ENCODE measurements at regions not wholly inside any gene's neighbourhood (a gene's known extent, or its start where the extent isn't known, plus 50 kb on each side); places are given as distances from the start of the nearest gene placed in this dataset.

- no peaks in the 10 kb centered on the region for H3K9me3 ChIP-seq (ENCODE audit: low read length)
- H3F3A ChIP-seq (ENCODE audit: insufficient read depth, low read length, poor library complexity, severe bottlenecking), result no peaks in the 10 kb centered on the region
- no peaks in the 10 kb centered on the region for H3K27me3 ChIP-seq (ENCODE audit: insufficient read depth, low read depth, low read length)
- no peaks in the 10 kb centered on the region for H3K9me2 ChIP-seq (ENCODE audit: insufficient read depth, low read length)
- no peak overlapping the region for H3K4me3 ChIP-seq (ENCODE audit: low read length)
- TF ChIP-seq MXI1 (conservative IDR thresholded peaks at IDR 0.05; ENCODE audit: poor library complexity, severe bottlenecking) (no peak), REST (IDR thresholded peaks at IDR 0.05; ENCODE audit: borderline replicate concordance) (no peak), CTCF (IDR thresholded peaks at IDR 0.05; ENCODE audit: poor library complexity, severe bottlenecking) (no peak), SMC3 (conservative IDR thresholded peaks at IDR 0.05; ENCODE audit: poor library complexity) (no peak), RAD21 (conservative IDR thresholded peaks at IDR 0.05) (no peak), EZH2 (IDR thresholded peaks at IDR 0.05; ENCODE audit: borderline replicate concordance, insufficient read depth, low read length, poor library complexity, severe bottlenecking) (no peak), POLR2AphosphoS5 (IDR thresholded peaks at IDR 0.05) (no peak), EP300 (conservative IDR thresholded peaks at IDR 0.05; ENCODE audit: poor library complexity, severe bottlenecking) (no peak), TAF1 (IDR thresholded peaks at IDR 0.05; ENCODE audit: low read depth) (no peak)
- no peak overlapping the region for H2AFZ ChIP-seq (ENCODE audit: low read depth, low read length)
- no peak overlapping the region for H3K9ac ChIP-seq (ENCODE audit: low read length)
- H3K36me3 ChIP-seq (ENCODE audit: insufficient read depth, low read length), result no peaks in the 10 kb centered on the region
- no peaks in the 10 kb centered on the region for H3K79me2 ChIP-seq (replicated peaks; ENCODE audit: insufficient read depth, low read length)
- no peak overlapping the region for H3K27ac ChIP-seq (ENCODE audit: low read length)
- no peaks in the 10 kb centered on the region for H4K20me1 ChIP-seq (ENCODE audit: insufficient read depth)
- H3K4me2 ChIP-seq (ENCODE audit: low read length), result no peak overlapping the region
Measured at GRCh38 chr13:102940770-102941169, 94.9 kb downstream of the ERCC5 start.

GRCh38 chr13:102940143-102940542, 94.3 kb downstream of the ERCC5 start:
- Histone ChIP-seq H3F3A (ENCODE audit: insufficient read depth, low read length, poor library complexity, severe bottlenecking) (no peaks in the 10 kb centered on the region), H3K4me2 (ENCODE audit: low read length) (no peak overlapping the region), H3K9ac (ENCODE audit: low read length) (no peak overlapping the region), H3K9me2 (ENCODE audit: insufficient read depth, low read length) (no peaks in the 10 kb centered on the region), H3K36me3 (ENCODE audit: insufficient read depth, low read length) (no peaks in the 10 kb centered on the region), H3K9me3 (ENCODE audit: low read length) (no peaks in the 10 kb centered on the region), H3K4me3 (ENCODE audit: low read length) (no peak overlapping the region), H2AFZ (ENCODE audit: low read depth, low read length) (no peak overlapping the region), H3K79me2 (replicated peaks; ENCODE audit: insufficient read depth, low read length) (no peaks in the 10 kb centered on the region), H3K27me3 (ENCODE audit: insufficient read depth, low read depth, low read length) (no peaks in the 10 kb centered on the region), H4K20me1 (ENCODE audit: insufficient read depth) (no peaks in the 10 kb centered on the region), H3K27ac (ENCODE audit: low read length) (no peak overlapping the region)
- TF ChIP-seq RAD21 (conservative IDR thresholded peaks at IDR 0.05), result no peak
- no peak for TF ChIP-seq POLR2AphosphoS5 (IDR thresholded peaks at IDR 0.05)
- no peak for TF ChIP-seq TAF1 (IDR thresholded peaks at IDR 0.05; ENCODE audit: low read depth)
- no peak for TF ChIP-seq REST (IDR thresholded peaks at IDR 0.05; ENCODE audit: borderline replicate concordance)
- TF ChIP-seq CTCF (IDR thresholded peaks at IDR 0.05; ENCODE audit: poor library complexity, severe bottlenecking), result no peak
- no peak for TF ChIP-seq SMC3 (conservative IDR thresholded peaks at IDR 0.05; ENCODE audit: poor library complexity)
- TF ChIP-seq EP300 (conservative IDR thresholded peaks at IDR 0.05; ENCODE audit: poor library complexity, severe bottlenecking), result no peak
- no peak for TF ChIP-seq EZH2 (IDR thresholded peaks at IDR 0.05; ENCODE audit: borderline replicate concordance, insufficient read depth, low read length, poor library complexity, severe bottlenecking)
- TF ChIP-seq MXI1 (conservative IDR thresholded peaks at IDR 0.05; ENCODE audit: poor library complexity, severe bottlenecking), result no peak
